Esophagus muscularis mucosa (tissue), 4 donors: ENCODE measurements at regions not wholly inside any gene's neighbourhood (a gene's known extent, or its start where the extent isn't known, plus 50 kb on each side); places are given as distances from the start of the nearest gene placed in this dataset.

ENCODE experiments used
- DNase-seq: peaks from one replicate; pipeline ENCODE4 v3.0.0-alpha.2; 2017; ENCODE audit errors: extremely low spot score
- H3K27ac ChIP-seq, 4 donors: fragments of 200-600 bp; sonication (generic); replicated peaks in 1 of 4; 1 replicate in 3 of 4; 2 replicates in 1 of 4; pipeline ENCODE4 v1.5.1; 2016 to 2019; ENCODE audit warnings: mild to moderate bottlenecking in 1 of 4
- H3K27me3 ChIP-seq, 4 donors: fragments of 200-600 bp; sonication (generic); one replicate each; pipeline versions ENCODE4 v1.5.1 to v1.6.0; 2016 to 2019
- H3K36me3 ChIP-seq, 4 donors: fragments of 200-600 bp; sonication (generic); one replicate each; pipeline ENCODE4 v1.5.1; 2016 to 2019
- H3K4me1 ChIP-seq, 4 donors: fragments of 200-600 bp; sonication (generic); one replicate each; pipeline ENCODE4 v1.5.1; 2016 to 2019
- H3K4me3 ChIP-seq, 4 donors: fragments of 200-600 bp; sonication (generic); 1 replicate in 2 of 4; 2 replicates in 2 of 4; pipeline ENCODE4 v1.5.1; 2016 to 2019; ENCODE audit warnings: mild to moderate bottlenecking in 4 of 4, moderate library complexity in 1 of 4
- H3K9me3 ChIP-seq, 4 donors: fragments of 200-600 bp; sonication (generic); 1 replicate in 3 of 4; 2 replicates in 1 of 4; pipeline ENCODE4 v1.5.1; 2016 to 2019
- CTCF ChIP-seq, 3 experiments: fragments of 200-600 bp in 2 of 3; fragments of 450-650 bp in 1 of 3; sonication (generic) in 2 of 3; IDR thresholded peaks; one replicate each; pipeline ENCODE4 v1.5.1; 2017 to 2019; ENCODE audit warnings: antibody characterized with exemption in 3 of 3, mild to moderate bottlenecking in 2 of 3, moderate library complexity in 1 of 3
- EP300 ChIP-seq: sonication (generic); formaldehyde crosslinking; IDR thresholded peaks from one replicate; pipeline ENCODE4 v1.6.1; 2017; ENCODE audit warnings: antibody characterized with exemption
- POLR2A ChIP-seq: fragments of 450-650 bp; IDR thresholded peaks from one replicate; pipeline ENCODE4 v1.6.1; 2017; ENCODE audit warnings: antibody characterized with exemption, moderate library complexity, mild to moderate bottlenecking, low read depth
- POLR2AphosphoS5 ChIP-seq, 2 donors: sonication (generic); formaldehyde crosslinking; IDR thresholded peaks; one replicate each; pipeline ENCODE4 v1.6.1; 2017; ENCODE audit warnings: antibody characterized with exemption in 2 of 2
- WGBS: methylation state at CpG from one replicate; pipeline ENCODE4 v1.1.5; 2018; 5-methylcytosine and 5-hydroxymethylcytosine counted together
- intact Hi-C: fragments of 100-400 bp; cut with DNase I; formaldehyde crosslinking; loops from one replicate; pipeline ENCODE4 v1.15.1; 2023

GRCh38 chr2:41657226-41657625 is 390.6 kb upstream of the PKDCC start:
- H3K4me1 ChIP-seq, result no peaks in the 10 kb centered on the region
- no peak overlapping the region for H3K4me3 ChIP-seq
- H3K36me3 ChIP-seq, result no peaks in the 10 kb centered on the region
- no peak for DNase-seq
- intact Hi-C loops, result no loop called here
- H3K27ac ChIP-seq, result no peak overlapping the region
- H3K9me3 ChIP-seq, result no peaks in the 10 kb centered on the region
- no peak for TF ChIP-seq CTCF (IDR thresholded peaks at IDR 0.05)
- no peaks in the 10 kb centered on the region for H3K27me3 ChIP-seq

GRCh38 chr2:41659758-41660157 is 388.1 kb upstream of the PKDCC start:
- intact Hi-C loops, result no loop called here
- no peak for TF ChIP-seq EP300
- no peak for TF ChIP-seq POLR2A
- no peak for TF ChIP-seq POLR2AphosphoS5 (IDR thresholded peaks at IDR 0.05)
- no peak for TF ChIP-seq CTCF (IDR thresholded peaks at IDR 0.05)

GRCh38 chr2:41662461-41662860 is 385.4 kb upstream of the PKDCC start:
- H3K9me3 ChIP-seq, result no peaks in the 10 kb centered on the region
- H3K36me3 ChIP-seq, result no peaks in the 10 kb centered on the region
- DNase-seq, result no peak
- intact Hi-C loops, result no loop called here
- no peak for TF ChIP-seq CTCF (IDR thresholded peaks at IDR 0.05)
- no peak for TF ChIP-seq POLR2A
- no peak for TF ChIP-seq POLR2AphosphoS5 (IDR thresholded peaks at IDR 0.05)
- no peak for TF ChIP-seq EP300
- no peaks in the 10 kb centered on the region for H3K27me3 ChIP-seq
- H3K27ac ChIP-seq, result no peak overlapping the region
- H3K4me1 ChIP-seq, result no peaks in the 10 kb centered on the region
- no peak overlapping the region for H3K4me3 ChIP-seq

More at GRCh38 chr2:41659758-41660157, 388.1 kb upstream of the PKDCC start:
- DNase-seq, result no peak
- Histone ChIP-seq H3K27me3 (no peaks in the 10 kb centered on the region), H3K9me3 (no peaks in the 10 kb centered on the region), H3K36me3 (no peaks in the 10 kb centered on the region), H3K4me1 (no peaks in the 10 kb centered on the region), H3K4me3 (no peak overlapping the region), H3K27ac (no peak overlapping the region)

GRCh38 chr2:41663056-41663455 is 384.8 kb upstream of the PKDCC start:
- no peaks in the 10 kb centered on the region for H3K9me3 ChIP-seq
- H3K27ac ChIP-seq, result no peak overlapping the region
- DNase-seq, result no peak
- no peaks in the 10 kb centered on the region for H3K4me1 ChIP-seq
- intact Hi-C loops, result no loop called here
- no peaks in the 10 kb centered on the region for H3K36me3 ChIP-seq
- no peak for TF ChIP-seq CTCF (IDR thresholded peaks at IDR 0.05)
- no peak for TF ChIP-seq POLR2A
- TF ChIP-seq POLR2AphosphoS5 (IDR thresholded peaks at IDR 0.05), result no peak
- no peak for TF ChIP-seq EP300
- 86% methylated on average over 5 of the region's 5 CpGs for WGBS
- H3K4me3 ChIP-seq, result no peak overlapping the region
- H3K27me3 ChIP-seq, result no peaks in the 10 kb centered on the region

- Histone ChIP-seq H3K4me1 (peaks cover 0 to 5% (median 0%) of the 10 kb centered on the region in 4 donors), H3K27ac (no peak overlapping the region), H3K4me3 (no peak overlapping the region), H3K27me3 (no peaks in the 10 kb centered on the region), H3K9me3 (no peaks in the 10 kb centered on the region), H3K36me3 (no peaks in the 10 kb centered on the region)
- DNase-seq, result no peak
- 84% methylated on average over 2 of the region's 2 CpGs for WGBS
- intact Hi-C loops, result no loop called here
- no peak for TF ChIP-seq CTCF (IDR thresholded peaks at IDR 0.05)
Measured at GRCh38 chr2:41668529-41668928, 379.3 kb upstream of the PKDCC start.
